ENCODE measurements at regions not wholly inside any gene's neighbourhood (a gene's known extent, or its start where the extent isn't known, plus 50 kb on each side); places are given as distances from the start of the nearest gene placed in this dataset.

GRCh38 chr5:74289238-74289637 lies 351.3 kb downstream of the ENC1 start (continued):
- TF ChIP-seq CHD7 (IDR thresholded peaks at IDR 0.05; ENCODE audit: insufficient replicate concordance, low read length) (no peak), RFX5 (IDR thresholded peaks at IDR 0.05; ENCODE audit: borderline replicate concordance, low read depth, low read length) (no peak), JUN (IDR thresholded peaks at IDR 0.05; ENCODE audit: low read depth, low read length) (no peak), TAF7 (optimal IDR thresholded peaks at IDR 0.05; ENCODE audit: borderline replicate concordance, low read depth, low read length) (no peak), TBP (IDR thresholded peaks at IDR 0.05; ENCODE audit: low read depth, low read length) (no peak), KDM1A (IDR thresholded peaks at IDR 0.05; ENCODE audit: borderline replicate concordance, low read length) (no peak), KDM4A (IDR thresholded peaks at IDR 0.05; ENCODE audit: low read depth, low read length, severe bottlenecking) (no peak)
- TF ChIP-seq, protein P1, sequence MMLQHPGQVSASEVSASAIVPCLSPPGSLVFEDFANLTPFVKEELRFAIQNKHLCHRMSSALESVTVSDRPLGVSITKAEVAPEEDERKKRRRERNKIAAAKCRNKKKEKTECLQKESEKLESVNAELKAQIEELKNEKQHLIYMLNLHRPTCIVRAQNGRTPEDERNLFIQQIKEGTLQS (IDR thresholded peaks at IDR 0.05; ENCODE audit: insufficient read depth, low read depth, low read length) = no peak
- TF ChIP-seq, protein P2, sequence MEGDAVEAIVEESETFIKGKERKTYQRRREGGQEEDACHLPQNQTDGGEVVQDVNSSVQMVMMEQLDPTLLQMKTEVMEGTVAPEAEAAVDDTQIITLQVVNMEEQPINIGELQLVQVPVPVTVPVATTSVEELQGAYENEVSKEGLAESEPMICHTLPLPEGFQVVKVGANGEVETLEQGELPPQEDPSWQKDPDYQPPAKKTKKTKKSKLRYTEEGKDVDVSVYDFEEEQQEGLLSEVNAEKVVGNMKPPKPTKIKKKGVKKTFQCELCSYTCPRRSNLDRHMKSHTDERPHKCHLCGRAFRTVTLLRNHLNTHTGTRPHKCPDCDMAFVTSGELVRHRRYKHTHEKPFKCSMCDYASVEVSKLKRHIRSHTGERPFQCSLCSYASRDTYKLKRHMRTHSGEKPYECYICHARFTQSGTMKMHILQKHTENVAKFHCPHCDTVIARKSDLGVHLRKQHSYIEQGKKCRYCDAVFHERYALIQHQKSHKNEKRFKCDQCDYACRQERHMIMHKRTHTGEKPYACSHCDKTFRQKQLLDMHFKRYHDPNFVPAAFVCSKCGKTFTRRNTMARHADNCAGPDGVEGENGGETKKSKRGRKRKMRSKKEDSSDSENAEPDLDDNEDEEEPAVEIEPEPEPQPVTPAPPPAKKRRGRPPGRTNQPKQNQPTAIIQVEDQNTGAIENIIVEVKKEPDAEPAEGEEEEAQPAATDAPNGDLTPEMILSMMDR (IDR thresholded peaks at IDR 0.05; ENCODE audit: control extremely low read depth in 1 of 3, insufficient read depth in 1 of 3, low read depth in 1 of 3, low read length in 3 of 3) = no peak
